DMS153 treated with DMSO at 0.1 percent for 48 hours (cell line): ENCODE measurements at regions not wholly inside any gene's neighbourhood (a gene's known extent, or its start where the extent isn't known, plus 50 kb on each side); places are given as distances from the start of the nearest gene placed in this dataset.

Experiments
- DNase-seq: peaks from one replicate; lab custom pipeline; 2025; ENCODE audit not compliant: unreplicated experiment; lab: John Stamatoyannopoulos, UW

DNA sequence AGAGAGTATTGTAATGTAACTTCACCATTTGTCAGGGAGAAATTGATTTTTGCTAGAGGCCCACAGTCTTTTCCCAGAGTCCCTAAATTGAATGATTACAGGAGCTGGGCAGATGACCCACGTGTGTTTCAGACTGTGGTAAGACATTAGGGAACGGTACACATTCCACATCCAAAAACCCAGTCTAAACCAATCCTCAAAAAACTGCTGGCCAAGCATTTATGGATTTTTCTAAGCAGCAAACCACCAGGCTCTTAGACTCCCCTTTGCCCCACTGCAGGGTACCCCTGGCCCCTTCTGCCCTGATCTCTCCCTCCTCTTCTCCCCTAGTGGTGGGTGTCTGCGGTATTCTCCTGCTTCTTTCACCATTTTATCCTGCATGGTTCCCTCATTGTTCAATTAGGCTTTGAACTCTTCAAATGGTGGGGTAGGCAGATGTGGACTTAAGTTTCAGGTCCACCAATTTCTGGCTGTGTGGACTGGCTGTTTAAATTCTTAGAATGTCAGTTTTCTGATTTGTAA is 135.5 kb upstream of the SORCS3 start:
- no peak for DNase-seq

DNA sequence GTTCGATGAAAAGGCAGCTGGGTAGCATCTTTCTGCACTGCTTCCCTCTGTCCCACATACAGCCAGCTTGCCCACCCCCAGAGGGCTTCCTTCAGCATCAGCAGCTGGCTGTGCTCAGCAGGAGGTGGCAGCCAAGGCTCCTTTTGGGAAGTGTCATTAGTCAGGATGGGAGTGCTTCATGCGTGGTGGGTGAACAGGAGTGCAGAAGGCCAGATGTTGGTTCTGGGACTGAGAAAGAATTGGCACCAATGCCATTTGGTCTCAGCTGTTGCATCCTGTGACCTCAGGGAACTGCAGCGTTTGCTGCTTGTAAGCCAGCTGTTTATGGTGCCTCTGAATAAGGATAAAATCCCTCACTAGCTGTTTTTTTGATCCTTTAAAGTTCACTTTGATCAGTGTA is 131.1 kb upstream of the SORCS3 start:
- no peak for DNase-seq

DNA sequence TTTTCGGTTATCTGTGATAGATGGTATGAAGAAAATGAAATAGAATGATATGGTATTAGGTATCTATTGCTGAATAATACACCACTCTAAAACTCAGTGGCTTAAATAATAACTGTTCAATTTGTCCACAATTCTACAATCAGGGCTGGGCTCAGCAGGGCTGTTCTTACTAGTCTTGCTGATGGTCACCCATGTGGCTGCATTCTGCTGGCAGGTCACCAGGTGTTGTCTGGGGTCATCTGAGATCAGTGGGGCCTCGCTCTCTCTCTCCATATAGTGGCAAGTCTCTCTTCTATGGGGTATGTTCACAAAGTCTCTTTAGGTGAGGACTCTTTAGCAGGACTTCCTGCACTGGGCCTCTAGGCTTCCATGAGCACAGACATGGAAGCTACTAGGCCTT is 130.4 kb upstream of the SORCS3 start:
- no peak for DNase-seq

DNA sequence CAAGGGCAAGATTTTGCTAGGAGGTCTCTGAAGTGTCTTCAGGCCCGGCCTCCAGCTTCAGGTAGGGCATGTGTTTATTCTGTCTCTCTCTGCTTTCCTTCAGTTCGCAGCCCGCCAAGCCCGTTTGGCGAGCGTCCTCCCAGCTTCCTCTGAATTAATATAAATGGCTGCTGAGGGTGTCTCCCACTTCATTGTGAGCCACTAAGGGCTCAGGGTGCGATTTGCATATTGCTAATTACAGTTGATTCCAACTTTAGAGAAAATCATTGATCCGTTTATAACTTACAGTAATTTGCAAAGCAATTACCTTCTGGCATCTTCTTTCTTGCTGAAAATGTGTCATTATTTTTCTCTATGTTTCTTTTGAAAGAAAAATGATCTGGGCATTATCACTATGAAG is 128.3 kb upstream of the SORCS3 start:
- no peak for DNase-seq

DNA sequence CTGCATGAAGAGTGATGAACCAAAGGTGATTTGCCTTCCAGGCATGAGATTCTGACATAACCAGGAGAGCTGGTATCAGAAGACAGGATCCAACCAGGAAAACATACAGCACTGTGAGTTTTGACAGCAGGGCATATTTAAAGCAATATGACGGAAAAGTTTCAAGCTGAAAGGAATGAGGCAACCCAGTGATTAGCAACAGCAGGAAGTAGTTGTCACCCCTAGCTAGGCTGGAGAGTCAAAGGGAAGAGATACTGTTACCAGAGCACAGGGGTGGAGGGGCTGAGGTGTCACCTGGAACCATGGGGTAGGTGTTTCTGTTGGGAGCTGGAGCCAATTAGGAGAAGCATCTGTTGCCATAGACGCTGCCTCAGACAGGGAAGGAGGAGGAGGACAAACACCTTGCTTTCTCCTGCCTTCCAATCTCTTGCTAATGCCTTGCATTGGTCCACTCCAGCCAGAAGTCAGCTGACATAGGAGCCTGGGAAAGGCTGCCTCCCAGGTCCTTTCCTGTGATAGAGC is 125.4 kb upstream of the SORCS3 start:
- DNase-seq = no peak

DNA sequence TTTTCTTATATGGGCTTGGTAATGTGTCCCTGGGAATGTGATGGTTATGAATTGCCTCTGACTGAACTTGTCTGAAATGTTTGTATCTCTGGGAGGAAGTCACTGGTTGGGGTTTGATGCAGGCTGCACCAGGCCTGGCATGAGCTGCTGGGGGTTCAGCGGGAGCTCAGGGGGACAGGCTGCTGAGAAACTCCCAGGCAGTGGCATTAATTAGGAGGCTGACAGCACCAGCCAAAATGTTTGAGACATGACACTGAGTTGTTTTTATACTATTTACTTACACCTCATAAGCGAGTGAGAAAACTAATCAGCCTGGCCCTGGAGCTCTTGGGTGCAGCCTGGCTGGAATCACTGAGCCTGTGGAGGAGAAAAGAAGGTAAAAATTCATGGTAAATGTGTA is 124.1 kb upstream of the SORCS3 start:
- DNase-seq = no peak

DNA sequence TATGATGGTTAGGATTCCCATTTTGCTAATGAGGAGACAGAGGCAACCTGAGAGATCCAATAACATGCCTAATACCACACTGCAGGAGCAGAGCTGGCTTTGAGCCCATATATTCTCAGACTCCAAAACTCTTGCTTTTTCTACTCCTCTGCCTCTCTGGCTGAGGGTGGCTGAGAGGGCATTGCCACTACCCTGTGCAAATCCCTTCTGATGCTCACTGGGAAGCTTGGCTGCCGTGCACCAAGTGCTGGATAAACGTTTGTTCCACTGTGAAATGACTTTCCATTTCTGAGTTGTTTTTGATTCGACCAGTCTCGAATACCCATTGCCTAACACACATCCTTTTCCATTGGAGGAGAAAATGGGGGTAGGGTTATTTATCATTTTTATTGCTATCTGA is 123.1 kb upstream of the SORCS3 start:
- DNase-seq = no peak

DNA sequence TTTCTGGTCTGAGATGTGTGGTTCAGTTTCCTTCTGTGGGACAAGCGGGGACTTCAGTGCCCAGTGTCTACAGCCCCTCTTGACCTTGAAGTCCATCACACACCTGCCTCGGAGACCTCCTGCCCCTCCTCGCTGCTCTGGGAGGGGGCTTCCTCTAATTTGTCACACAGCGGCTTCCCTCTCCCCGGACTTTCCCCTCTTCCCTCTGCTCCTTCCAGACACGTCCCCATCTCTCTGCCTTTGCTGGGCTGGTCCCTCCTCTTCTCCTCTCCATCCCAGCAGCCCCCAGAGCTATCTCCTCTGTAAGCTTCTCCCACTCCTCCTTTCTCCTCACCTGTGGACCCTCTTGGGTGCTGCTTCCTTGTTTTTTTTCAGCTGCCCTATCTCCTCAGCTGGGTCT is 122.2 kb upstream of the SORCS3 start:
- DNase-seq = no peak

DNA sequence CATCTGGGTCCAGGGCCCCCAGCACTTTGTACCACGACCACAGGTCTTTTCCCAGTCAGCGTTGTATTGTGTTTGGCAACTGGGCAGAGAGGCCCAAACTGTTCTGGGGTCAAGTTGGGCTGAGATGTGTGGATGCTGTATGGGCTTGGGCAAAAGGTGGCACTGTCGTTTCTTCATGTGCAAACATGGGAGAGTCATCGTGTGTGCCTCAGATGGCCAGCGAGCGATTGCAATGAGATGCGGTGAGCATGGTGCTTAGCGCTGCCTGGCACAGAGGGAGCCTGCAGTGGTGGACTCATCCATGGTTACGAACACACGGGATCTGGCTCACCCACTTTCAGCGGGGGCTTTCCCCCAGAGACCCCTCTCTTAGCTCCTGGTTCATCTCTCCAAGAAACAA is 120.4 kb upstream of the SORCS3 start:
- no peak for DNase-seq

DNA sequence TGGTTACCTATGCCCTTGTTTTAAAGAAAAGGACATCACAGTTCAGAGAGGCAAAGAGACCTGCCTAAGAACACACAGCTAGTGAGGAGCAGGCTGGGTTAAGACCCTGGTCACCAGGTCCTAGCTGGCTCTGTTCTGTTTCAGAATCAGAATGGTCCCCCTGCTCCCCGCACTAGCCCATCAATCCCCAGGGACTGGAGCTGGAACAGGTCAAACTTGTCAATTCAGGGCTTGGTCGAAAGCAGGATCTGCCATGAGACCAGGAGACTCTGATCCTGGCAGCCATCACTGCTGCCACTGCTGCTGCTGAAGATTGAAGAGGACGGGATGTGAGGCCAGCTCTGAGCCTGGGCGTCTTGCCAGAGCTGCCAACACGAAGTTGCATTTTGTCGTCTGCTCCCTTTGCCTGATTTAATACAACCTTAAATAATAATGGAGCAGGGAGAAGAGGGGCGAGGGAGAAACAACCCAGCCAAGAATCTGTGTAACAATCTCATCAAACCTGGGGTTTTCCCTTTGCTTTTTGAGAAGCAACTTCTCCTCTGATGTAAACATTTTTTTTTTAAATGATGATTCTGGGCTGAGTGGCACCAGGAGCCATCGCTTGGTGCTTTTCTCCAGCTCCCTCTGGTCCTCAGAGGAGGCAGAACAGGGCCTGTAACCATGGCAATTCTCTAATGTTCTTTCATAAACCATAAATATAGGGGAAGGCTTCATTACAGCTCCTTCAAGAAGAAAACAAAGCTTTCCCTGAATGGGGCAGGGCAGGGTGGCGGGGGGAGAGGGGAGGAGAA is 119.0 kb upstream of the SORCS3 start:
- DNase-seq = no peak

DNA sequence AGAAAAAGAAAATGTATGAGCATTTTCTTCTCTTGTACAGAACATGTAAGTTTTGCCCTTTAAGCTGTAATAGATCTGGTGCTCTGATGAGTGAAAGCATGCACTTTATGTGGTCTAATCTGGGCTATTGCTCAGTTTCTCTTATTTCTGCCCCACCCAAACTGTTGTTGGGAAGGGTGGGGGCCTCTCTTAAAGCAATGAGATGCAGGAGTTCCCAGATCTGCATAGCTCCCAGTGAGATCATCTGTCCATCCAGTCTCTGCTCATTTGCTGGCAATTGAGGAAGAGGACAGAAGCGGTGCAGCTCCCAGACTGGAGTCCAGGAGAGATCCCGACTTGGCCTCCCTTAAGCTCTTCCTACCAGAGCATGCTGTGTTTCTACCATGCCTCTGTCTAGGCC is 114.9 kb upstream of the SORCS3 start:
- DNase-seq = no peak

DNA sequence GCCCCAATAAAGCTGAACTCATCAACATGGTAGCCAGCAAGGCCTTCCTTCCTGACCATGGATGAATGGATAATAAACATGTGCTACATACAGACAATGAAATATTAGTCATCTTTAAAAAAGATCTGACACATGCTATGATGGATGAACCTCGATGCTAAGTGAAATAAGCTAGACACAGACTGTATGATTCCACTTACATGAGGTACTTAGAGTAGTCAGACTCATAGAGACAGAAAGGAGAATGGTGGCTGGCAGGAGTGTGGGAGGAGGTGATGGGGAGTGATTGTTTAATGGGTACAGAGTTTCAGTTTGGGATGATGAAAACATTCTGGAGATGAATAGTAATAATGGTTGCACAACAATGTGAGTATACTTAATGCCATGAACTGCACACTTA is 114.1 kb upstream of the SORCS3 start:
- no peak for DNase-seq

DNA sequence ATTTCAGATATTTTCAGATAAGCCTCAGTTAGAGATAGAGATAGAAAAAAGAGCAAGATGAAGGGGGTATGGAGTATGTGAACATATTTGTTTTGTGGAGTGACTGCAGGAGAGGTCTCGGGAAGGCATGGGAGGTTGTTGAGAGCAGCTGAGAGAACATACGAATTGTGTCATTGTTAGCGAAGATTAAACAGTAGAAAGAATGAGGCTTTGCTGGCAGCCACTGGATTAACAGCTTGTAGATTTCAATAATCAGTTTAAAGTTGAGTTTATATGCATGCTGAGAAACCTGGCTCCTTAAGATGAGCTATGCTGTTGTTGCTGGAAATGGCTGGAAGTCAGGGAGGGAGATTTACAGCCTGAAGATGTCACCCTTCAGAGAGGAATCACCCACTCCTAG is 100.9 kb upstream of the SORCS3 start:
- DNase-seq = no peak

DNA sequence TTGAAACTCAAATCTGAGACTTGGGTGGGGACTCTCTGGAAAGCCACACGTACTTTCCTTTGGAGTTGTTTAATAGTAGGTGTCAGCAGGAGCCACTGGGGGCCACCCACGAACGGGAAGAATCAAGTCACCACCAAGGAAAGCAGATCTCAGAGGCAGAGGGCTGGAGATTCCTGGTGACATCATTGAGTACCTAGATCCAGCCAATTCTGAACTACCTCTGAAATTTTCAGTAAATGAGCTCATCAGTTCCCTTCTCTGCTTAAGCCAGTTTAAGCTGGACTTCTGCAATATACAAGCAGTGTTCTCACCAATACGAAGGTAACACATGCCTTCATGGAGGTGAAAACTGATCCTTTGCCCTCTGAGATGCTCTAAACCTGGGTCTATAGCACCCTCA is 99.3 kb upstream of the SORCS3 start:
- DNase-seq = no peak

DNA sequence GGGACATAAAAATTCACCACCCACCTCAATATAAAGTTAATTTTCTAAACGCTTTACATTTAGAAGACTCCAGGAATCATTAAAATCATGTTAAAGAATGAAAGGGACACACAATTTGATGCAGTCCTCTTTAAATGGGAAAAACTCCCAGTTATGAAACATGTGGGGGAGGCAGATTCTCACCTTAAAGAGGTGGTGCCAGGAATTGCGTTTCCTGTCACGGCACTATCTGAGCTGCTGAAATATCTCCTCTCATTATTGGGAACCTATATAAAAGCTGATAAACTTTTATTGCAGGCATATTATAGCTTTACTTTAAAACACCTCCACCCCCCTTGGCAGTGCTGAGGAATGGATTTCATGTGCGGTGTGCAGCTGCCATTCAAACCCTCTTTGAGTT is 94.8 kb upstream of the SORCS3 start:
- no peak for DNase-seq

DNA sequence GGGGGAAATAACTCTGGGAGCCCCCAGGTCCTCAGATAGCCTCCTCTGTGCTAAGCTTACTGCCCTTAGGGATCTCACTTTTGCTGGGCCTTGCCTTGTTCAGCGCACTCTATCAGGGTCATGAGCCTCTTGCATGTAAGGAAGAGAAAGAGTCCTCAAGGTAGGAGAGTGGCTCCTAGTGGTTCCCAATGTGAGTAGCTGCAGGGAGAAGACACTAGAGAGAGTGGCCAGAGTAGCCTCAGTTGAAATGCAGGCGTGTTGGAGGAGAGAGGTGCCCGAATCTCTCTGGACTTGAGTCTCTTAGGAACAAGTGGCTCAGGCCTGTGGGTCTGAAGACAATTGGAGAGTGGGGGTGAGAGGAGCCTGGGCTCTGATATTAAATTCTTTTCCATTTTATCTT is 94.3 kb upstream of the SORCS3 start:
- no peak for DNase-seq

DNA sequence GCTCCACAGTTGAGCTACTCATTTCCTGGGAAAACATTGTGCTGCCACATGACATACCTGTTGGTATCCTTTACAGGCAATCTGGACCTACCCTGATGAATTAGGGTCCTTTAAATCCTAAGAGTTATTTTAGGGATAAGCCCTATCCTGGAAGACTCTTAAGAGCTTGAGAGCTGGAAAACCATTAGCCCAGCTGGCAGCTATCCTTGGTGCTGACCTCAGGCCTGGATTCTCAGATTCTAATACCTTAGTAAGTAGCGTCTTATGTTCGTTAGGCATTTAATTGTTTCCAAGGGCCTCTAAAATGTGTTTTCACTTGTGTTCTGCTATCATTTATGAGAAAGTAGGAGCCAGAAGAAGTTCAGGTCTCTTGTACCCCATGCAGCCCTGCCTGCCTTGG is 93.0 kb upstream of the SORCS3 start:
- no peak for DNase-seq

DNA sequence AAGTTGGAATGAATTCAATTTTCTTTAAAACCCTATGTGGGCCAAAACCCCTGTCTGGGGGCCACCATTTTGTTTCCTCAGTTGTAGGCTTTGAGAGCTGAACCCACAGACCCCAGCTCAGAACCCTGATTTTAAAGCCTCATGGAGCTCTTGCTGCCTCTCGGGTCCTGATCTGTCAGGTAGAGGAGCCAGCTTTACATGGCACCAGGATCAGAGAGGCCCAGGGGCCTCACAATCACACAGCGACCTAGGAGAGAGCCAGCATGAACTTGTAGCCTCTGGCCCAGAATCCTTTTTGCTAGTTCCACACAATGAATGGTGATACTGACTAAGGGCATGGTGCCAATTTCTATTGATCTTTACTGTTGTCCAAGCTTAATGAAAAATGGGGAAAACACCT is 84.3 kb upstream of the SORCS3 start:
- DNase-seq = no peak

DNA sequence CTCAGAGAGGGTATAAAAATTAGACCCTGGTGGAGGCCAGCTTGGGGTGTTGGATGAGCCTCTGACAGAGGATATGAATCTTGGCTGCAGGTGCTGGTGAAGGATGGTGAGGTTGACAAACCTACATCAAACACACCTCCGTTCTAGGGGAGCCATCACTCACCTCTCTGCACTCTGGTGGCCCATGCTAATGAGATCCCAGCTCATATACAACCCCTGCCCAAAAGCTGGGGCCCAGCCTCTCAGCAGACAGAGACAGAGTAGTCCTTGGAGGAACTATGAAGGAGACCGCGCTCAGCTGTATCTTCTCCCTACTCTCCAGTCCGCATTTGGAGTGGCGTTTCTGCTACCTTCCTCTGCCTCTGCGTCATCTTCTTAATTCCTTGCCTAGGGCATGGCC is 83.1 kb upstream of the SORCS3 start:
- no peak for DNase-seq

DNA sequence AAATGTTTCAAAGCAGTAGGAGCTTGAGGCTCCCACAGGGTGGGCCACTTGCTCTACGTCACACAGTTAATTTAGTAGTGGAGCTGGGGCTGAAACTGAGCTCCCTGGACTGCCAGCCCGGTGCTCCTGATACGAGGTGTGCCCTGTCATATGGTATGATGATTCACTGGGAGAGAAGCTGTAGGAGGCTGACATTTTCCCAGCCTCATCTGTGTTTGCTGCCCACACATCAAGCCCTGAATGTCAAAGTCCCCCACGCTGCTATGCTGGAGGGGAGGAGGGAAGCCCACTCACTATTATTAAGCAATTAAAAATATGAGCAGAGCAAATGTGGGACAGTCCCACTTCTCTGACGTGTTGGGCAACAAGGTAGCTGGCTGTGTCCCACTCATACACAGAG is 81.2 kb upstream of the SORCS3 start:
- DNase-seq = no peak

DNA sequence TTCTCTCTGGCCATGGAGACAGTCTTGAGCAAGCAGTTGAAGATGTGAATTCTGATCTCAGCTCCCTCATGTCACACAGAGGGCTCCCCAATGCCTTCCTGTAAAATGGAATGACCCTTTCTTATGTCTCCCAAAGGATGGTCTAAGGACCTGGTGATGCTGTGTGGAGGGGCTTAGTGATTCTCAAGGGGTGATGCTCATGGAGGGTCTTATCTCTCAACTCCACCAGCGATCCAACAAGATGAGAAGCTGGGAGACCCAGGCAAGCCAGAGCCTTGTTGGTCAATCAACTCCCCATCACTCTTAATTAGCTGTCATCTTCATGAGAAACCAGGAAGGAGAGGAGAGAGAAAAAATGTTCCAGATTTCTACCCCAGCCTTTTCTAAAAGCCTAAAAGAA is 78.0 kb upstream of the SORCS3 start:
- DNase-seq = no peak

DNA sequence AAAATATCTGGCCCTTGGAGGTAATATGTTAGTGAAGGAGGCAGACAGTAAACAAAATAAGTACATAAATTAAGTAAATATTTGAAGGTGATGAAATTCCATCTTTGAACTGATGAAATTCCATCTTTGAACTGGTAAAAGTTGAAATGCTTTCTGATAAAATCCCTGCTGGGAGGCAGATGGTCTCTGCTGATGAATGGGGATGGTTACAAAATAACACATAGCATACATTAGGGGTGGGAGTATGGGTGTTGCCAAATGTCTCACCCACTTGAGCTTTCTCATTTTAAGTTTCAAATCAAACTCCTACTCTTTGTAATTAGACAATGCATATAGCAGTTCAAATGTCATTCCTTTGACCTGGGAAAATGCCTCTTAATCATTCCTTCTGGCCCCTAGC is 77.5 kb upstream of the SORCS3 start:
- DNase-seq = no peak

DNA sequence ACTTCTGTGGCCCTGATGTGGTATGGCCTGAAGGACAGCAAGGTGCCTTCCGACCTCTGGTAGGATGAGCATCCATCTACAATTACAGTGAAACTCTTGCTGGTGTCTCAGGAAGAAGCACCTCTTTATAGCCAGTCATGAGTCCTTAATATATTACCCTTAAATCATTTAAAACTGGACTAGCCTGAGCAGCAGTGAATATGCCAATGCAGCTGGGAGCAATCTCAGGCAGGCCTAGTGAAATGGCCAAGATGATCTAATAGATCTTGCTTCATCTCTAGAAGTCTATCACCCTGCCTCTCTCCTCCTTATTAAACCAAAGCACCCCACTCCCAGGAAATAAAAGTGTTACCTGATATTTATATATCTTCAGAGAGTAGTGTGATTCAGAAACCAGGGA is 66.7 kb upstream of the SORCS3 start:
- DNase-seq = no peak
